Neutrophil (primary cell): ENCODE measurements at regions not wholly inside any gene's neighbourhood (a gene's known extent, or its start where the extent isn't known, plus 50 kb on each side); places are given as distances from the start of the nearest gene placed in this dataset.

Experiments used
- H3K27ac ChIP-seq: fragments of 200-600 bp; sonication (generic); 2 replicates; pipeline ENCODE4 v1.5.1; 2016; ENCODE audit warnings: mild to moderate bottlenecking, moderate library complexity
- H3K27me3 ChIP-seq: fragments of 200-600 bp; sonication (generic); 2 replicates; pipeline ENCODE4 v1.6.0; 2016; ENCODE audit warnings: mild to moderate bottlenecking
- H3K36me3 ChIP-seq: fragments of 200-600 bp; sonication (generic); 2 replicates; pipeline ENCODE4 v1.5.1; 2017
- H3K4me1 ChIP-seq, 2 experiments: fragments of 200-600 bp in 1 of 2; sonication (generic) in 1 of 2; 1 replicate in 1 of 2; 2 replicates in 1 of 2; pipeline versions ENCODE4 v1.5.1 to v1.6.1; 2013 to 2016; ENCODE audit warnings: low read depth in 1 of 2, low read length in 1 of 2, mild to moderate bottlenecking in 1 of 2, moderate library complexity in 1 of 2; ENCODE audit not compliant: control insufficient read depth in 1 of 2, insufficient read depth in 1 of 2
- H3K4me3 ChIP-seq, 2 experiments: fragments of 200-600 bp in 1 of 2; sonication (generic) in 1 of 2; 1 replicate in 1 of 2; 2 replicates in 1 of 2; pipeline ENCODE4 v1.5.1; 2013 to 2016; ENCODE audit warnings: low read depth in 1 of 2, low read length in 1 of 2, mild to moderate bottlenecking in 1 of 2, moderate library complexity in 1 of 2
- H3K9me3 ChIP-seq: fragments of 200-600 bp; sonication (generic); 2 replicates; pipeline ENCODE4 v1.5.1; 2016
- TF ChIP-seq, protein P1 (sequence below): fragments of 200-600 bp; sonication (generic); IDR thresholded peaks from 2 replicates; pipeline ENCODE4 v1.5.1; 2016; ENCODE audit warnings: antibody characterized with exemption

GRCh38 chr12:77485961-77486854, 344.5 kb upstream of the NAV3 start:
- no peak overlapping the region for H3K27ac ChIP-seq
- TF ChIP-seq, protein P1, sequence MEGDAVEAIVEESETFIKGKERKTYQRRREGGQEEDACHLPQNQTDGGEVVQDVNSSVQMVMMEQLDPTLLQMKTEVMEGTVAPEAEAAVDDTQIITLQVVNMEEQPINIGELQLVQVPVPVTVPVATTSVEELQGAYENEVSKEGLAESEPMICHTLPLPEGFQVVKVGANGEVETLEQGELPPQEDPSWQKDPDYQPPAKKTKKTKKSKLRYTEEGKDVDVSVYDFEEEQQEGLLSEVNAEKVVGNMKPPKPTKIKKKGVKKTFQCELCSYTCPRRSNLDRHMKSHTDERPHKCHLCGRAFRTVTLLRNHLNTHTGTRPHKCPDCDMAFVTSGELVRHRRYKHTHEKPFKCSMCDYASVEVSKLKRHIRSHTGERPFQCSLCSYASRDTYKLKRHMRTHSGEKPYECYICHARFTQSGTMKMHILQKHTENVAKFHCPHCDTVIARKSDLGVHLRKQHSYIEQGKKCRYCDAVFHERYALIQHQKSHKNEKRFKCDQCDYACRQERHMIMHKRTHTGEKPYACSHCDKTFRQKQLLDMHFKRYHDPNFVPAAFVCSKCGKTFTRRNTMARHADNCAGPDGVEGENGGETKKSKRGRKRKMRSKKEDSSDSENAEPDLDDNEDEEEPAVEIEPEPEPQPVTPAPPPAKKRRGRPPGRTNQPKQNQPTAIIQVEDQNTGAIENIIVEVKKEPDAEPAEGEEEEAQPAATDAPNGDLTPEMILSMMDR = no peak
- H3K36me3 ChIP-seq = no peaks in the 10 kb centered on the region
- H3K27me3 ChIP-seq = no peaks in the 10 kb centered on the region
- no peak overlapping the region for H3K4me3 ChIP-seq
- H3K4me1 ChIP-seq = no peaks in the 10 kb centered on the region
- H3K9me3 ChIP-seq = no peaks in the 10 kb centered on the region

DNA sequence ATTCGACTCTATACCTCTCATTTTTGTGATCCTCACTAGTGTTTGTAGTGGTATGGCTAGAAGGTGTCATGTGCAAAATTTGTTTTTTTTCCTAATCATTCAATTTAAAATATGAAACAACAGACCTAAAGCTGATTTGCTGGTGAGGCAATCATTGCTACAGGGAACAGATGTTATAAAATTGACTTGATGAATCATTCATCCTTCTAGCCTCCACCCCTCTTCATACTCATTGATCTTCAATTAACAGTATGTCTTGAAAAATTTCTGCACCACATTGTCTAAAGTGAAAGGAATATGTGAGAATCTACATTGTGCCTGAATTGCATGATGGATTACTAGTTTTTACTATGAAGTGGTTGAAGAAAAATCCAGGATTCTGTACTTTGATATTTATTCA, 349.0 kb upstream of the NAV3 start:
- TF ChIP-seq, protein P1 = no peak
- H3K4me1 ChIP-seq = no peaks in the 10 kb centered on the region
- H3K36me3 ChIP-seq = no peaks in the 10 kb centered on the region
- H3K27me3 ChIP-seq = no peaks in the 10 kb centered on the region
- H3K9me3 ChIP-seq = no peaks in the 10 kb centered on the region
- no peak overlapping the region for H3K27ac ChIP-seq
- H3K4me3 ChIP-seq = no peak overlapping the region

GRCh38 chr12:77477907-77478533, 352.7 kb upstream of the NAV3 start:
- H3K9me3 ChIP-seq = no peaks in the 10 kb centered on the region

DNA sequence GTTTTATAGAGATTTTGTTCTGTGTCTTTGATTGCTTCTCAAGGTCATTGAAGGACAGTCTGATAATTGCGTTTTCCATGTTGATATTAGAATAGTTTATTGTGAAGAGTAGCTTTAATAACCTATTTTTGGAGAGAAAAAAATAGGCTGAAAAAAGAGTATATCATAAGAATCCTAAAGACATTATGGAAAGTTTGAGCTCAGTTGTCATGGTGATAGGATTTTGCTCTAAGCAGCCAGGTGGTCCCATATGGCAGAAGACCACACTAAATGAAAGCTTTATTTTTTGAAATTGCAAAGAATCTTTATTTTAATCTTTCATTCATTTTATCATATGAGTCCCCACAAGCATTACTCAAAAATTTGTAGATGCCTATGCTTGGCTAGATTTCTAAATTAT, 358.9 kb upstream of the NAV3 start:
- Histone ChIP-seq H3K4me1 (no peaks in the 10 kb centered on the region), H3K36me3 (no peaks in the 10 kb centered on the region), H3K9me3 (no peaks in the 10 kb centered on the region), H3K27ac (no peak overlapping the region), H3K27me3 (no peaks in the 10 kb centered on the region), H3K4me3 (no peak overlapping the region)
- TF ChIP-seq, protein P1 = no peak

More at GRCh38 chr12:77477907-77478533, 352.7 kb upstream of the NAV3 start:
- H3K36me3 ChIP-seq = no peaks in the 10 kb centered on the region
- H3K4me3 ChIP-seq = no peak overlapping the region
- TF ChIP-seq, protein P1 = no peak
- no peaks in the 10 kb centered on the region for H3K4me1 ChIP-seq
- H3K27ac ChIP-seq = no peak overlapping the region
- no peaks in the 10 kb centered on the region for H3K27me3 ChIP-seq

DNA sequence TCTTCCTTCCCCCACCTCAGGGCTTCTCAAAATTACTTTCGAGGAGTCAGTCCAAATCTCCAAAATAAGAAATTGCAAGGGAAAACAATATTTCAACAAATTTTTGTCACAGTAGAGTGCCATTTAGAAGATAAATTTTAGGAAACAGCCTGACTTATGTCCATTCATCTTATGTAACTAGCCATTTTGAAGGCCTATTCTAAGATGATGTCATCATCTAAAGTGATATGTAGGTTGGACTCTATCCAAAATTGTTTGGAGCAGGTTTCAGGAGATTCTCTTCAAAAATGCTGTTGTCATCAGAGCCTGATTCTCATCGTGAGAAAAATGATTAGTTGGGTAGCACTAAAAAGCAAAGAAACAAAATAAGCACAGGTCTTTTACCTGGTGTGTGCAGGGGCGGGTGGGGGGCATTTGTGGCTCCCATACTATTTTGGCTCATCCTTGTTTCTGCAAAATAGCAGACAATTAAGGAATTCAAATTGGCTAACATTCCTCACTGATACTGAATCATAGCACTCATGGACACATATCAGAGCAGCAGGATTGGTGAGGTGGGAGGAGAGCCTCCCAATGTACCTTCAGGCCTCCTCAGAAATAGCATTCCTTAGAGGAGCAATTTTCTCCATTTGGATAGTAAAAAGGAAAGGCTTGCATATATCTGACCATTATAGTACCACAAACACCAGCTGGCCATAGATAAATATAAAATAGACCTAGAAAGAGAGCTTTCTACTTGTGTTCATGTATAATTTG, 360.9 kb upstream of the NAV3 start:
- no peaks in the 10 kb centered on the region for H3K9me3 ChIP-seq
- no peaks in the 10 kb centered on the region for H3K27me3 ChIP-seq
- TF ChIP-seq, protein P1 = no peak
- H3K27ac ChIP-seq = no peak overlapping the region
- H3K4me1 ChIP-seq = no peaks in the 10 kb centered on the region
- no peak overlapping the region for H3K4me3 ChIP-seq
- no peaks in the 10 kb centered on the region for H3K36me3 ChIP-seq
